Erythroblast (primary cell): ENCODE measurements at regions not wholly inside any gene's neighbourhood (a gene's known extent, or its start where the extent isn't known, plus 50 kb on each side); places are given as distances from the start of the nearest gene placed in this dataset.

ENCODE experiments used
- GATA1 ChIP-seq: IDR thresholded peaks from 2 replicates; pipeline ENCODE4 v1.6.1; 2011; ENCODE audit warnings: low read depth, mild to moderate bottlenecking, control low read depth, low read length, moderate library complexity
- POLR2A ChIP-seq: IDR thresholded peaks from 2 replicates; pipeline ENCODE4 v1.6.1; 2011; ENCODE audit warnings: mild to moderate bottlenecking, low read length

- TF ChIP-seq POLR2A (no peak), GATA1 (no peak)
Measured at GRCh38 chr18:26618135-26618534, 69.8 kb upstream of the KCTD1 start.
